Activated CD8-positive, alpha-beta T cell treated with anti-CD3 and anti-CD28 coated beads for 36 hours (primary cell): ENCODE measurements at regions not wholly inside any gene's neighbourhood (a gene's known extent, or its start where the extent isn't known, plus 50 kb on each side); places are given as distances from the start of the nearest gene placed in this dataset.
"Not testable (repeated sequence)": the region's sequence is repeated elsewhere in the genome, so short reads cannot be mapped to it uniquely, and the experiment has no call there.

ENCODE experiments used
- ATAC-seq: fragments of 200-7000 bp; cut with Tn5 transposase; one replicate; pipeline ENCODE4 v1.10.0; 2021; ENCODE audit warnings: mild to moderate bottlenecking, moderate library complexity
- CTCF ChIA-PET: fragments of 350-600 bp; sonication (Branson Sonifier 250); formaldehyde crosslinking; loops from one replicate; lab custom pipeline; 2021; ENCODE audit warnings: antibody characterized with exemption; lab: Charles Lee
- POLR2A ChIA-PET: fragments of 350-600 bp; sonication (Branson Sonifier 250); formaldehyde crosslinking; loops from one replicate; lab custom pipeline; 2021; ENCODE audit warnings: antibody characterized with exemption; lab: Charles Lee
- DNase-seq: peaks from one replicate; pipeline ENCODE4 v3.0.0-alpha.2; 2020
- H3K27ac Mint-ChIP-seq: one replicate; pipeline ENCODE4 v1.8.0; 2021; ENCODE audit warnings: mild to moderate bottlenecking, mixed read lengths
- H3K27me3 Mint-ChIP-seq: one replicate; pipeline ENCODE4 v1.8.0; 2021; ENCODE audit warnings: mixed read lengths
- H3K36me3 Mint-ChIP-seq: one replicate; pipeline ENCODE4 v1.8.0; 2021; ENCODE audit warnings: low read depth, mixed read lengths
- H3K4me1 Mint-ChIP-seq: one replicate; pipeline ENCODE4 v1.8.0; 2021; ENCODE audit warnings: low read depth, mixed read lengths
- H3K4me3 Mint-ChIP-seq: one replicate; pipeline ENCODE4 v1.8.0; 2021; ENCODE audit warnings: mild to moderate bottlenecking, moderate library complexity, mixed read lengths
- H3K9me3 Mint-ChIP-seq: one replicate; pipeline ENCODE4 v1.8.0; 2021; ENCODE audit warnings: mixed read lengths
- CTCF ChIP-seq: fragments of 200-600 bp; IDR thresholded peaks from one replicate; pipeline ENCODE4 v1.8.0; 2022; ENCODE audit warnings: antibody characterized with exemption, mild to moderate bottlenecking
- intact Hi-C: fragments of 100-400 bp; cut with micrococcal nuclease; formaldehyde crosslinking; loops from one replicate; pipeline ENCODE4 v1.10.0; 2022

DNA sequence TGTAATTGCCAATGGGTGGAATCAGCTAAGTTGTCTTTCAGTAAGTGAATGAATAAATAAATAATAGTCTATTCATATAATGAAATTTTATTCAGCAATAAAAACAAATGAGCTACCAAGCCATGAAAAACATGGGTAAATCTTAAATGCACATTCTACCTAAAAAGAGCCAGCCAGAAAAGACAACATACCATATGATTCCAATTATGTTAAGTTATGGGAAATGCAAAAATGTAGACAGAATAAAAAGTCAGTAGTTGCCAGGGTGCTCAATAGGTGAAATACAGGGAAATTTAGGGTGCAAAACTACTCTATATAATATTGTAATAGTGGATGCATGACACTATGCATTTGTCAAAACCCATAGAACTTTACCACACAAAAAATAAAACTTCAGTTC is 277.2 kb upstream of the EPHA6 start:
- no peak for TF ChIP-seq CTCF
- Mint-ChIP-seq H3K27ac (no peak overlapping the region), H3K4me3 (no peak overlapping the region), H3K27me3 (no peaks in the 10 kb centered on the region), H3K36me3 (no peaks in the 10 kb centered on the region), H3K4me1 (no peaks in the 10 kb centered on the region), H3K9me3 (peaks cover 8% of the 10 kb centered on the region)
- intact Hi-C loops: no loop called here
- CTCF ChIA-PET: no interaction called here
- POLR2A ChIA-PET: no interaction called here
- no peak for ATAC-seq
- DNase-seq: no peak

GRCh38 chr3:96538186-96538585 is 276.2 kb upstream of the EPHA6 start:
- DNase-seq (no peak), ATAC-seq (no peak)
- intact Hi-C loops: no loop called here
- ChIA-PET CTCF (no interaction called here), POLR2A (no interaction called here)
- Mint-ChIP-seq H3K4me3 (no peak overlapping the region), H3K36me3 (no peaks in the 10 kb centered on the region), H3K27ac (no peak overlapping the region), H3K4me1 (no peaks in the 10 kb centered on the region), H3K9me3 (peaks cover 11% of the 10 kb centered on the region), H3K27me3 (no peaks in the 10 kb centered on the region)
- no peak for TF ChIP-seq CTCF

- no peak for TF ChIP-seq CTCF
- no peak for ATAC-seq
- Mint-ChIP-seq H3K9me3 (peaks cover 27% of the 10 kb centered on the region), H3K27me3 (no peaks in the 10 kb centered on the region), H3K36me3 (no peaks in the 10 kb centered on the region), H3K4me1 (no peaks in the 10 kb centered on the region), H3K27ac (no peak overlapping the region), H3K4me3 (no peak overlapping the region)
- intact Hi-C loops: no loop called here
- DNase-seq: no peak
- POLR2A ChIA-PET: no interaction called here
- CTCF ChIA-PET: no interaction called here
Measured at GRCh38 chr3:96548073-96548472, 266.3 kb upstream of the EPHA6 start.

GRCh38 chr3:96576935-96577334 is 237.5 kb upstream of the EPHA6 start:
- POLR2A ChIA-PET: no interaction called here
- no peak for TF ChIP-seq CTCF
- DNase-seq: no peak
- Mint-ChIP-seq H3K9me3 (peaks cover 35% of the 10 kb centered on the region), H3K4me3 (no peak overlapping the region), H3K4me1 (no peaks in the 10 kb centered on the region), H3K27ac (no peak overlapping the region), H3K27me3 (no peaks in the 10 kb centered on the region), H3K36me3 (no peaks in the 10 kb centered on the region)
- CTCF ChIA-PET: no interaction called here
- intact Hi-C loops: no loop called here
- ATAC-seq: no peak

DNA sequence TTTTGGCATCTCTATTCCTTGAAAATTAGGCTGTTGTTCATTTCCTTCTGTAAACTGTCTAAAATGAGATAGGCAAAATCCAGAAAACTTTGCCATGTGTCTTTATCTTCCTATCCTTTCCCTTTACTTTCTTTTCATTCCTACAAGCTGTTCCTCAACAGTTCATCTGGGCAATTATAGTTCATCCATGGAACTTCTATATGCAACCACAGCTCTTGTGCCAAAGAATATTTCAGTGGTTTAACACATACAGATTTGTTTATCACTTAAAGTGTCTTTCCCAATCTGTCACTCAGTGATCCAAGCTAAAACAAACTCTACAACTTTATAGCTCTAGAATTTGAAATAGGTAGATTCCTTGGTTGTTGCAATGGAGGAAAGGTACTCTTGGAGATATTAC is 230.3 kb upstream of the EPHA6 start:
- H3K27ac Mint-ChIP-seq: no peak overlapping the region
- intact Hi-C loops: no loop called here
- no peaks in the 10 kb centered on the region for H3K27me3 Mint-ChIP-seq
- CTCF ChIA-PET: interaction anchor here (0.6 kb wide), 1 partner anchor 1814 kb away, joined by 3 read pairs; no protein-coding TSS in a partner anchor
- H3K4me1 Mint-ChIP-seq: no peaks in the 10 kb centered on the region
- no peak overlapping the region for H3K4me3 Mint-ChIP-seq
- peaks cover 3% of the 10 kb centered on the region for H3K9me3 Mint-ChIP-seq
- no peak for DNase-seq
- no peak for ATAC-seq
- no peak for TF ChIP-seq CTCF
- H3K36me3 Mint-ChIP-seq: no peaks in the 10 kb centered on the region
- POLR2A ChIA-PET: no interaction called here

DNA sequence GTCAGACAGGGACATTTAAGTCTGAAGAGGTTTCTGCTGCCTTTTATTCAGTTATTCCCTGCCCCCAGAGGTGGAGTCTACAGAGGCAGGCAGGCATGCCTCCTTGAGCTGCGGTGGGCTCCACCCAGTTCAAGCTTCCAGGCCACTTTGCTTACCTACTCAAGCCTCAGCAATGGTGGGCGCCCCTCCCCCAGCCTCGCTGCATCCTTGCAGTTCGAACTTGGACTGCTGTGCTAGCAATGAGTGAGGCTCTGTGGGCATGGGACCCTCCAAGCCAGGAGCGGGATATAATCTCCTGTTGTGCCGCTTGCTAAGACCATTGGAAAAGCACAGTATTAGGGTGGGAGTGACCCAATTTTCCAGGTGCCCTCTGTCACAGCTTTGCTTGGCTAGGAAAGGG is 207.5 kb upstream of the EPHA6 start:
- H3K36me3 Mint-ChIP-seq, H3K27me3 Mint-ChIP-seq, H3K27ac Mint-ChIP-seq, CTCF ChIA-PET, H3K4me1 Mint-ChIP-seq, intact Hi-C loops, H3K4me3 Mint-ChIP-seq, ATAC-seq, POLR2A ChIA-PET, DNase-seq: not testable (repeated sequence)
- H3K9me3 Mint-ChIP-seq: peaks cover 13% of the 10 kb centered on the region
